ENCODE measurements at regions not wholly inside any gene's neighbourhood (a gene's known extent, or its start where the extent isn't known, plus 50 kb on each side); places are given as distances from the start of the nearest gene placed in this dataset.

GRCh38 chr2:186425576-186425975 lies 60.5 kb upstream of the ZC3H15 start:
- no peak for TF ChIP-seq POLR2A (IDR thresholded peaks at IDR 0.05)
- TF ChIP-seq, protein P1, sequence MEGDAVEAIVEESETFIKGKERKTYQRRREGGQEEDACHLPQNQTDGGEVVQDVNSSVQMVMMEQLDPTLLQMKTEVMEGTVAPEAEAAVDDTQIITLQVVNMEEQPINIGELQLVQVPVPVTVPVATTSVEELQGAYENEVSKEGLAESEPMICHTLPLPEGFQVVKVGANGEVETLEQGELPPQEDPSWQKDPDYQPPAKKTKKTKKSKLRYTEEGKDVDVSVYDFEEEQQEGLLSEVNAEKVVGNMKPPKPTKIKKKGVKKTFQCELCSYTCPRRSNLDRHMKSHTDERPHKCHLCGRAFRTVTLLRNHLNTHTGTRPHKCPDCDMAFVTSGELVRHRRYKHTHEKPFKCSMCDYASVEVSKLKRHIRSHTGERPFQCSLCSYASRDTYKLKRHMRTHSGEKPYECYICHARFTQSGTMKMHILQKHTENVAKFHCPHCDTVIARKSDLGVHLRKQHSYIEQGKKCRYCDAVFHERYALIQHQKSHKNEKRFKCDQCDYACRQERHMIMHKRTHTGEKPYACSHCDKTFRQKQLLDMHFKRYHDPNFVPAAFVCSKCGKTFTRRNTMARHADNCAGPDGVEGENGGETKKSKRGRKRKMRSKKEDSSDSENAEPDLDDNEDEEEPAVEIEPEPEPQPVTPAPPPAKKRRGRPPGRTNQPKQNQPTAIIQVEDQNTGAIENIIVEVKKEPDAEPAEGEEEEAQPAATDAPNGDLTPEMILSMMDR (IDR thresholded peaks at IDR 0.05), result no peak
